Activated naive CD4-positive, alpha-beta T cell treated with anti-CD3 and anti-CD28 coated beads, Interleukin-2, amount 50 U/mL, for 24 hours (primary cell): ENCODE measurements at regions not wholly inside any gene's neighbourhood (a gene's known extent, or its start where the extent isn't known, plus 50 kb on each side); places are given as distances from the start of the nearest gene placed in this dataset.
"Not testable (repeated sequence)": the region's sequence is repeated elsewhere in the genome, so short reads cannot be mapped to it uniquely, and the experiment has no call there.

Source experiments
- H3K27ac Mint-ChIP-seq: one replicate; pipeline ENCODE4 v1.8.0; 2021; ENCODE audit warnings: mild to moderate bottlenecking, mixed read lengths
- H3K27me3 Mint-ChIP-seq: one replicate; pipeline ENCODE4 v1.8.0; 2021; ENCODE audit warnings: mixed read lengths
- H3K36me3 Mint-ChIP-seq: one replicate; pipeline ENCODE4 v1.8.0; 2021; ENCODE audit warnings: mixed read lengths
- H3K4me1 Mint-ChIP-seq: one replicate; pipeline ENCODE4 v1.8.0; 2021; ENCODE audit warnings: mixed read lengths
- H3K4me3 Mint-ChIP-seq: one replicate; pipeline ENCODE4 v1.8.0; 2021; ENCODE audit warnings: mild to moderate bottlenecking, mixed read lengths
- H3K9me3 Mint-ChIP-seq: one replicate; pipeline ENCODE4 v1.8.0; 2021; ENCODE audit warnings: mixed read lengths

GRCh38 chr16:26802965-26803364, 263.8 kb upstream of the C16orf82 start:
- Mint-ChIP-seq H3K9me3 (no peaks in the 10 kb centered on the region), H3K4me3 (no peak overlapping the region), H3K27ac (no peak overlapping the region), H3K36me3 (no peaks in the 10 kb centered on the region), H3K4me1 (no peaks in the 10 kb centered on the region), H3K27me3 (peaks cover 22% of the 10 kb centered on the region)

GRCh38 chr16:26806657-26807056, 260.1 kb upstream of the C16orf82 start:
- Mint-ChIP-seq H3K36me3 (no peaks in the 10 kb centered on the region), H3K4me3 (no peak overlapping the region), H3K27ac (no peak overlapping the region), H3K27me3 (peaks cover 12% of the 10 kb centered on the region), H3K9me3 (no peaks in the 10 kb centered on the region), H3K4me1 (no peaks in the 10 kb centered on the region)

GRCh38 chr16:26809461-26809860, 257.3 kb upstream of the C16orf82 start:
- Mint-ChIP-seq H3K27ac (no peak overlapping the region), H3K4me3 (no peak overlapping the region), H3K36me3 (no peaks in the 10 kb centered on the region), H3K4me1 (no peaks in the 10 kb centered on the region), H3K27me3 (peaks cover 7% of the 10 kb centered on the region), H3K9me3 (no peaks in the 10 kb centered on the region)

- Mint-ChIP-seq H3K27ac (no peak overlapping the region), H3K36me3 (no peaks in the 10 kb centered on the region), H3K4me3 (no peak overlapping the region)
Observed at GRCh38 chr16:26816266-26816665, 250.5 kb upstream of the C16orf82 start.

GRCh38 chr16:26816885-26817571, 249.7 kb upstream of the C16orf82 start:
- H3K4me3 Mint-ChIP-seq: no peak overlapping the region
- H3K4me1 Mint-ChIP-seq: no peaks in the 10 kb centered on the region
- no peaks in the 10 kb centered on the region for H3K36me3 Mint-ChIP-seq
- H3K27ac Mint-ChIP-seq: no peak overlapping the region
- H3K9me3 Mint-ChIP-seq: no peaks in the 10 kb centered on the region
- H3K27me3 Mint-ChIP-seq: peaks cover 5% of the 10 kb centered on the region

More at GRCh38 chr16:26816266-26816665, 250.5 kb upstream of the C16orf82 start:
- Mint-ChIP-seq H3K9me3 (no peaks in the 10 kb centered on the region), H3K27me3 (peaks cover 3% of the 10 kb centered on the region), H3K4me1 (no peaks in the 10 kb centered on the region)

GRCh38 chr16:26818393-26818792, 248.3 kb upstream of the C16orf82 start:
- no peak overlapping the region for H3K27ac Mint-ChIP-seq
- H3K36me3 Mint-ChIP-seq: no peaks in the 10 kb centered on the region
- peaks cover 6% of the 10 kb centered on the region for H3K27me3 Mint-ChIP-seq
- no peaks in the 10 kb centered on the region for H3K4me1 Mint-ChIP-seq
- no peaks in the 10 kb centered on the region for H3K9me3 Mint-ChIP-seq
- no peak overlapping the region for H3K4me3 Mint-ChIP-seq

- H3K27ac Mint-ChIP-seq: no peak overlapping the region
- H3K27me3 Mint-ChIP-seq: peaks cover 12% of the 10 kb centered on the region
- no peak overlapping the region for H3K4me3 Mint-ChIP-seq
- H3K36me3 Mint-ChIP-seq: no peaks in the 10 kb centered on the region
- H3K4me1 Mint-ChIP-seq: no peaks in the 10 kb centered on the region
- H3K9me3 Mint-ChIP-seq: no peaks in the 10 kb centered on the region
Observed at GRCh38 chr16:26824469-26824868, 242.3 kb upstream of the C16orf82 start.

- no peak overlapping the region for H3K27ac Mint-ChIP-seq
- H3K9me3 Mint-ChIP-seq: no peaks in the 10 kb centered on the region
- H3K36me3 Mint-ChIP-seq: no peaks in the 10 kb centered on the region
- no peak overlapping the region for H3K4me3 Mint-ChIP-seq
- peaks cover 12% of the 10 kb centered on the region for H3K27me3 Mint-ChIP-seq
- H3K4me1 Mint-ChIP-seq: no peaks in the 10 kb centered on the region
Observed at GRCh38 chr16:26826500-26826899, 240.2 kb upstream of the C16orf82 start.

- Mint-ChIP-seq H3K27ac (no peak overlapping the region), H3K27me3 (peaks cover 9% of the 10 kb centered on the region), H3K4me3 (no peak overlapping the region), H3K4me1 (no peaks in the 10 kb centered on the region), H3K9me3 (peaks cover 3% of the 10 kb centered on the region), H3K36me3 (no peaks in the 10 kb centered on the region)
Observed at GRCh38 chr16:26827386-26827785, 239.3 kb upstream of the C16orf82 start.

- Mint-ChIP-seq H3K27ac (no peak overlapping the region), H3K4me1 (no peaks in the 10 kb centered on the region), H3K4me3 (no peak overlapping the region), H3K36me3 (no peaks in the 10 kb centered on the region), H3K27me3 (peaks cover 11% of the 10 kb centered on the region), H3K9me3 (peaks cover 9% of the 10 kb centered on the region)
Observed at GRCh38 chr16:26830428-26831127, 236.1 kb upstream of the C16orf82 start.

- H3K4me3 Mint-ChIP-seq, H3K27ac Mint-ChIP-seq, H3K9me3 Mint-ChIP-seq, H3K36me3 Mint-ChIP-seq, H3K4me1 Mint-ChIP-seq, H3K27me3 Mint-ChIP-seq: not testable (repeated sequence)
Observed at GRCh38 chr16:26836114-26836513, 230.6 kb upstream of the C16orf82 start.

- no peak overlapping the region for H3K27ac Mint-ChIP-seq
- no peaks in the 10 kb centered on the region for H3K9me3 Mint-ChIP-seq
- H3K4me1 Mint-ChIP-seq: no peaks in the 10 kb centered on the region
- peaks cover 6% of the 10 kb centered on the region for H3K27me3 Mint-ChIP-seq
- no peaks in the 10 kb centered on the region for H3K36me3 Mint-ChIP-seq
- no peak overlapping the region for H3K4me3 Mint-ChIP-seq
Observed at GRCh38 chr16:26838931-26839330, 227.8 kb upstream of the C16orf82 start.

GRCh38 chr16:26840691-26841090, 226.0 kb upstream of the C16orf82 start:
- Mint-ChIP-seq H3K36me3 (no peaks in the 10 kb centered on the region), H3K4me3 (no peak overlapping the region), H3K9me3 (no peaks in the 10 kb centered on the region), H3K27me3 (peaks cover 10% of the 10 kb centered on the region), H3K27ac (no peak overlapping the region), H3K4me1 (no peaks in the 10 kb centered on the region)

- Mint-ChIP-seq H3K27me3 (peaks cover 5% of the 10 kb centered on the region), H3K27ac (no peak overlapping the region), H3K9me3 (peaks cover 6% of the 10 kb centered on the region), H3K4me1 (no peaks in the 10 kb centered on the region), H3K4me3 (no peak overlapping the region), H3K36me3 (peaks cover 5% of the 10 kb centered on the region)
Observed at GRCh38 chr16:26856271-26856670, 210.5 kb upstream of the C16orf82 start.

GRCh38 chr16:26856791-26857190, 209.9 kb upstream of the C16orf82 start:
- Mint-ChIP-seq H3K4me1 (no peaks in the 10 kb centered on the region), H3K36me3 (peaks cover 8% of the 10 kb centered on the region), H3K4me3 (no peak overlapping the region), H3K27ac (no peak overlapping the region), H3K9me3 (peaks cover 7% of the 10 kb centered on the region), H3K27me3 (peaks cover 5% of the 10 kb centered on the region)

GRCh38 chr16:26857371-26857770, 209.4 kb upstream of the C16orf82 start:
- Mint-ChIP-seq H3K9me3 (peaks cover 7% of the 10 kb centered on the region), H3K36me3 (peaks cover 9% of the 10 kb centered on the region), H3K4me1 (no peaks in the 10 kb centered on the region), H3K4me3 (no peak overlapping the region), H3K27ac (no peak overlapping the region), H3K27me3 (peaks cover 5% of the 10 kb centered on the region)
